Subcutaneous abdominal adipose tissue (tissue), 5 donors: ENCODE measurements at regions not wholly inside any gene's neighbourhood (a gene's known extent, or its start where the extent isn't known, plus 50 kb on each side); places are given as distances from the start of the nearest gene placed in this dataset.
"Not testable (repeated sequence)": the region's sequence is repeated elsewhere in the genome, so short reads cannot be mapped to it uniquely, and the experiment has no call there.

Experiments
- H3K27ac ChIP-seq: one replicate; pipeline ENCODE4 v1.7.0; 2013; ENCODE audit warnings: low read depth, mild to moderate bottlenecking, inconsistent platforms, low read length, moderate library complexity
- H3K27me3 ChIP-seq, 5 donors: one replicate each; pipeline ENCODE4 v1.7.0; 2013; ENCODE audit warnings: low read length in 5 of 5, inconsistent platforms in 1 of 5; ENCODE audit not compliant: control insufficient read depth in 5 of 5, insufficient read depth in 4 of 5
- H3K36me3 ChIP-seq, 5 donors: one replicate each; pipeline ENCODE4 v1.7.0; 2013; ENCODE audit warnings: low read length in 5 of 5; ENCODE audit not compliant: control insufficient read depth in 5 of 5, insufficient read depth in 5 of 5
- H3K4me1 ChIP-seq, 5 donors: one replicate each; pipeline ENCODE4 v1.7.0; 2013; ENCODE audit warnings: low read length in 5 of 5, mild to moderate bottlenecking in 3 of 5, moderate library complexity in 1 of 5; ENCODE audit not compliant: control insufficient read depth in 5 of 5, insufficient read depth in 5 of 5
- H3K4me3 ChIP-seq, 5 donors: one replicate each; pipeline ENCODE4 v1.7.0; 2013; ENCODE audit warnings: low read length in 5 of 5, low read depth in 1 of 5
- H3K9ac ChIP-seq, 5 donors: one replicate each; pipeline ENCODE4 v1.7.0; 2013; ENCODE audit warnings: low read length in 5 of 5, mild to moderate bottlenecking in 4 of 5, moderate library complexity in 3 of 5
- H3K9me3 ChIP-seq, 5 donors: one replicate each; pipeline ENCODE4 v1.7.0; 2013; ENCODE audit warnings: low read length in 5 of 5; ENCODE audit not compliant: control insufficient read depth in 5 of 5
- donor health status: healthy.
- donor health status: healthy.
- donor health status: healthy.
- donor health status: healthy.
- donor health status: healthy.

- Histone ChIP-seq H3K27me3 (no peaks in the 10 kb centered on the region), H3K36me3 (no peaks in the 10 kb centered on the region), H3K4me3 (no peak overlapping the region), H3K27ac (no peak overlapping the region), H3K4me1 (peaks cover 0 to 5% (median 0%) of the 10 kb centered on the region in 5 donors), H3K9me3 (no peaks in the 10 kb centered on the region), H3K9ac (no peak overlapping the region)
Measured at GRCh38 chr21:19523061-19523460, 1119.5 kb upstream of the TMPRSS15 start.

GRCh38 chr21:19523746-19524145, 1120.2 kb upstream of the TMPRSS15 start:
- H3K4me1 ChIP-seq = peaks cover 0 to 5% (median 0%) of the 10 kb centered on the region in 5 donors
- no peaks in the 10 kb centered on the region for H3K9me3 ChIP-seq
- H3K27ac ChIP-seq = no peak overlapping the region
- H3K36me3 ChIP-seq = no peaks in the 10 kb centered on the region
- no peak overlapping the region for H3K9ac ChIP-seq
- H3K27me3 ChIP-seq = no peaks in the 10 kb centered on the region
- H3K4me3 ChIP-seq = no peak overlapping the region

- no peaks in the 10 kb centered on the region for H3K27me3 ChIP-seq
- H3K4me3 ChIP-seq = no peak overlapping the region
- H3K9ac ChIP-seq = no peak overlapping the region
- no peak overlapping the region for H3K27ac ChIP-seq
- peaks cover 0 to 5% (median 0%) of the 10 kb centered on the region in 5 donors for H3K4me1 ChIP-seq
- H3K9me3 ChIP-seq = no peaks in the 10 kb centered on the region
- H3K36me3 ChIP-seq = no peaks in the 10 kb centered on the region
Measured at GRCh38 chr21:19529031-19529430, 1125.4 kb upstream of the TMPRSS15 start.

GRCh38 chr21:19535356-19535755, 1131.8 kb upstream of the TMPRSS15 start:
- H3K36me3 ChIP-seq = no peaks in the 10 kb centered on the region
- H3K27me3 ChIP-seq = no peaks in the 10 kb centered on the region
- no peak overlapping the region for H3K27ac ChIP-seq
- H3K9me3 ChIP-seq = no peaks in the 10 kb centered on the region
- H3K9ac ChIP-seq = no peak overlapping the region
- H3K4me1 ChIP-seq = peaks cover 0 to 5% (median 0%) of the 10 kb centered on the region in 5 donors
- H3K4me3 ChIP-seq = no peak overlapping the region

- no peaks in the 10 kb centered on the region for H3K4me1 ChIP-seq
- H3K9ac ChIP-seq = no peak overlapping the region
- H3K27me3 ChIP-seq = no peaks in the 10 kb centered on the region
- H3K4me3 ChIP-seq = no peak overlapping the region
- H3K36me3 ChIP-seq = no peaks in the 10 kb centered on the region
- no peak overlapping the region for H3K27ac ChIP-seq
- H3K9me3 ChIP-seq = no peaks in the 10 kb centered on the region
Measured at GRCh38 chr21:19537116-19537515, 1133.5 kb upstream of the TMPRSS15 start.

- H3K4me1 ChIP-seq = no peaks in the 10 kb centered on the region
- peaks cover 0 to 2% (median 0%) of the 10 kb centered on the region in 5 donors for H3K9me3 ChIP-seq
- H3K27ac ChIP-seq = no peak overlapping the region
- H3K27me3 ChIP-seq = no peaks in the 10 kb centered on the region
- H3K9ac ChIP-seq = no peak overlapping the region
- H3K36me3 ChIP-seq = no peaks in the 10 kb centered on the region
- H3K4me3 ChIP-seq = no peak overlapping the region
Measured at GRCh38 chr21:19540287-19540686, 1136.7 kb upstream of the TMPRSS15 start.

- Histone ChIP-seq H3K9me3 (peaks cover 0 to 5% (median 0%) of the 10 kb centered on the region in 5 donors), H3K36me3 (no peaks in the 10 kb centered on the region), H3K27me3 (no peaks in the 10 kb centered on the region), H3K27ac (no peak overlapping the region), H3K9ac (no peak overlapping the region), H3K4me3 (no peak overlapping the region), H3K4me1 (no peaks in the 10 kb centered on the region)
Measured at GRCh38 chr21:19541602-19542001, 1138.0 kb upstream of the TMPRSS15 start.

- not testable (repeated sequence) for H3K36me3 ChIP-seq, H3K27me3 ChIP-seq, H3K4me1 ChIP-seq, H3K9ac ChIP-seq, H3K27ac ChIP-seq, H3K4me3 ChIP-seq, H3K9me3 ChIP-seq
Measured at GRCh38 chr21:19544493-19544892, 1140.9 kb upstream of the TMPRSS15 start.

GRCh38 chr21:19547951-19548840, 1144.6 kb upstream of the TMPRSS15 start:
- H3K9me3 ChIP-seq = peaks cover 0 to 5% (median 0%) of the 10 kb centered on the region in 5 donors
- no peaks in the 10 kb centered on the region for H3K27me3 ChIP-seq
- no peak overlapping the region for H3K4me3 ChIP-seq
- H3K9ac ChIP-seq = no peak overlapping the region
- H3K27ac ChIP-seq = no peak overlapping the region
- H3K4me1 ChIP-seq = no peaks in the 10 kb centered on the region
- no peaks in the 10 kb centered on the region for H3K36me3 ChIP-seq

GRCh38 chr21:19553919-19554615, 1150.5 kb upstream of the TMPRSS15 start:
- H3K9ac ChIP-seq = no peak overlapping the region
- H3K36me3 ChIP-seq = no peaks in the 10 kb centered on the region
- H3K27ac ChIP-seq = no peak overlapping the region
- no peaks in the 10 kb centered on the region for H3K4me1 ChIP-seq
- no peak overlapping the region for H3K4me3 ChIP-seq
- peaks cover 0 to 9% (median 0%) of the 10 kb centered on the region in 5 donors for H3K9me3 ChIP-seq
- no peaks in the 10 kb centered on the region for H3K27me3 ChIP-seq
